NCI-H2196 (cell line): ENCODE measurements at regions not wholly inside any gene's neighbourhood (a gene's known extent, or its start where the extent isn't known, plus 50 kb on each side); places are given as distances from the start of the nearest gene placed in this dataset.

Experiments
- DNase-seq: peaks from one replicate; lab custom pipeline; 2025; ENCODE audit not compliant: unreplicated experiment; lab: John Stamatoyannopoulos, UW

DNA sequence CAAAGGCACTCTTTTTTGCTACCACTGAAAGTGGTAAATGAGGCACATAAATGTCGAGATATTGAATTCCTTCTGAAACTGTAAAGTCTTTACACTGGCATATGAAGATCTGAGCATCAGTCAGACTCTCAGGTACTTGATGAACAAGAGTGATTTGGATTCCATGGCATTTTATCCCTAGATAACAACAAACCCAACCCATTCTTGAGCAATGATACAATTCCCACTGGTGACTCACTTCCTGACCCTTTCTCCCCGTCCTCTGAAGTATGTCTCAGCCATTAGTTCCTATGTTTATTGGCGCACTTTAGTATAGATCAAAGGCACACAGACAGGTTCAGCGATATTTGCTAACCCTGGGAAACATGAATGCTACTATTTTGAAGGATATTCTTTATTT lies 147.0 kb upstream of the RBFOX1 start:
- no peak for DNase-seq

DNA sequence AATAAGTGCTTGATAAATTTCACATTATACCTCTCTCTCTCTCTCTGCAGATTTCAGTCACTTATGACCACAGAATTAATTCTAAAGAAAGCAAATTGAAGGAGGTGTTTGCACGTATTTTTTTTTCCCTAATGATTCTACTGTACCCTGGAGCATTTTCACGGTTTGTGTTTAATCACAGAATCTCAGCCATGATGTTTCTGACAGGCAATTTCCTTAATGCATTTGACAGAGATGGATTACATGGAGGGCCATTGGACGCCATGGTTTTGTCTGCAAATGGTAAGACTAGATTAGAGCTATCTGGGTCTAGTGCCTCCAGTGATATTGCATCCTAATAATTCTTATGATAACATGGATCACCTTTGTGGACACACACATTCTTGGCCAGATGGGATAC lies 147.5 kb upstream of the RBFOX1 start:
- no peak for DNase-seq

DNA sequence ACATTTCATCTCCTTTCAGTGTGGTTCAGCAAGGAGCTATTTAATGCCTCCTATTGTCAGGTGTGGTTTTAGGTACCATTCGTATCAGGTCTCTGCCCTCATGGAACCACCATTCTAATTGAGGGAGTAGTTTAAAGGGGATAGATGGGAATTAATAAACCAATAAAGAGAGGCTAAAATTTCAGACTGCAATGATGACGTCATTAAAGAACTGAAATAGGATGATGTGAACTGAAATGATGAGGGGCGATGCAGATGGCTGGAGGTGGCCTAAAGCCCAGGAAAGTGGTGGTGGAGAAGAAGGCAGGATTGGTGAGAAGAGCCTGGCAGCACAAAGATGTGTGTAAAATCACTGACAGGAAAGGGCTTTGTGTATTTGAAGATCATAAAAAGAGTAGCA lies 148.9 kb upstream of the RBFOX1 start:
- DNase-seq, result no peak

DNA sequence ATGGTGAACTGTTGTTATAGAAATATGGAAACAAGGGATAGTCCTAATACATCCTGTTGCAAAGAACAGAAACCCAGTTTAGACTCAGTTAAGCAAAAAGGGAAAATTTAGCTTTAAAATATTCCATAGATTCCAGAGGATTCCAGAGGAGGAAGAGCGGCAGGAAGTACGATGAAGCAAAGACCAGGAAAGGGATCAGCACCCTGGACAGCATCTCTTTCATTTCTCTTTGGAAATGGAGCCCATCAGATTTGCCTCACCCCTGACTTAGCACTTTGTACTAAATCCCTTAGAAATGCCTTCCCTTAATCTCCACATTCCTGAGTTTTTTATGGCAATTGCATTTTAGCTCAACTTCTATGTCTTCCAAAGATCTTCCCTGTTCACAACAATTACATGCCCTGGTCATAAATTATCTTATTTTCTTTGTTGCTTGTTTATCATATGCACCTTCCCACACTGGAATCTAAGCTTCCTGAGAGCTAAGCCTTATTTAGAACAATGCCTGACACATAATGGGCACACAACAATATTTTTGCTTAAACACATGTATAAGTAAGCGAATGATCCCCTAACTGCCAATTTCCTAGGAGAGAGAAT lies 150.0 kb upstream of the RBFOX1 start:
- no peak for DNase-seq

DNA sequence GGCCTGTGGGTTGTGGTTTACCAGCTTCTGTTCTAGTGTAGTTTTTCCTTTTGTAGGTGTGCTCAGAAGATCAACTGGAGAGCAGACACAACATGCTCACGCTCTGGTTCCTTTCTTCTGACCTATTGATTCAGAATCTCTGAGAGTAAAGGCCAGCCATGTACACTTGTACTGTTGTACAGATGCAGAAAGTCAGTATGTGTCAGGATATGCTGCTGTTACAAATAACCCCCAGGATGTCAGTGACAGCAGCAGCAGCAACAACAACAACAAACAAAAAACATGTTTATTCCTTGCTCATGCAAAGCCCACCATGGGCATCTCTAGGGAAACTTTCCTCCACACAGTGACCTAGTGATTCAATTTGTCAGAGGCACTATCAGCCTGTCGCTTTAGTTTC lies 154.8 kb upstream of the RBFOX1 start:
- DNase-seq, result no peak

DNA sequence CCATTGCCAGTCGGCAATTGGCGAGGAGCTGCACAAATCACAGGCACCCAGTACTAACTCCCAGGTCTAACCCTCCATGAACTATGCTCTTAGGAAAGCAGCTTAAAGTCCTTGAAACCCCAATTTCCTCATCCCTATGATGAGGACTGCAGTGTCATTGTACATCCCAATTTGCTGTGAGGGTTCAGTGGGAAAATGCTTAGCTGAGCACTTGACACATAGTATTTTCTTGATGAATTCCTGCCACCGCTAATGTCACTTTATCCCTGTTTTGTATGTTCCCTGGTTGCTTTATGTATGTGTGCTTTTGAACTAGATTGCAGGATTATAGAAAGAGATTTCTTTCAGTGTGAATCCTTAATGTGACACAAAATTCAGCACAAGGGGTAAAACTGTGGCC lies 161.5 kb upstream of the RBFOX1 start:
- DNase-seq, result no peak

DNA sequence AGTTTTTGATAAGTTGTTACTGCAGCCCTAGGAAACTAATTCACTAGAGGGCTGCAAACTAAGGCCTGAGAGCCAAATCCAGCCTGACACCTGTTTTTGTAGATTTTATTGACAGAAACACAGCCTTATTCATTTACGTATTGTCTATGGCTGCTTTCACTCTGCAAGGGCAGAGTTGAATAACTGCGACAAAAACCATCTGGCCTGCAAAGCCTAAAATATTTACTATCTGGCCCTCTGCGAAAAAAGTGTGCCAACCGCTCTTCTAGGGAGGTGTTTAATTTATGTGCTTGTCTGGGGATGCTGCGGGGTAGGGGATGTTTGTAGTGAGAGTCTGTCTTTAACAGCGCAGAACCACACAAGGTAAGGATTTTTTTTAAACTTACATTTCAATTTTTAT lies 165.0 kb upstream of the RBFOX1 start:
- DNase-seq, result no peak

DNA sequence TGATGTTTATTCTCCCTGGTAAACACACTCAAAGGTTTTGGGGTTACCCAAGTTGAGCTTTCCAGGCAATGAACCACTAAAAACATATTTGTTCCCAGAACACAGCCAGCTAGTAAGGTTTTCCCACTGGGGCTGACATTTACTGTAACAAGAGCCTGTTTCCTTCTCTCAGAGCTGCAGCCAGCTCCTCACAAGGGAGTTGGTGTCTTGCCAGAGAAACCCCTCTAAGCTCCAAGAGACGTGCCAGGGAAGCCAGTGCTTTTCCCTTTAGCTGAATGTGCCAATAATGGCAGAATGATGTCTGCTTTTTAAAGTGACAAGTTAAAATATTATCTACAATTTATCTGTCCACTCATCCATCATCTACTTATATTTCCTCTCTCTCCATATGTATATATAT lies 170.8 kb upstream of the RBFOX1 start:
- no peak for DNase-seq

DNA sequence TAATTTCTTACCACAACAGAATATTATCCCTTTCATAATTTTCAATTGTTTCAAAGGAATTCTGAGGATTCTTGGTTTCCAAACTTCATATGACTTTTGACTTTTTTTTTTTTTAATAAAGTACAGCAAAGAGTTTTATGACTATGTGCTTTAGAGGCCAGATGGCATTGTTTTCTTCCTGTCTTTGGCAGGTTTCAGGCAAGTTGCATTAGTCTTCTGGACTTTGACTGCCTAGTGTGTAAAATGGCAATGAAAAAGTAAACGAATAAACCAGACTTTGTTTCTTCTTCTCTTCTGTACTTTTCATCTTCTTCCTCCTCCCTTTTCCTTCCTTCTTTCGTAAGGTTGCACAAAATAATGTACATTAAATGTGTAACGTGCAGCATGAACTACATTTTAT lies 172.6 kb upstream of the RBFOX1 start:
- DNase-seq, result no peak

DNA sequence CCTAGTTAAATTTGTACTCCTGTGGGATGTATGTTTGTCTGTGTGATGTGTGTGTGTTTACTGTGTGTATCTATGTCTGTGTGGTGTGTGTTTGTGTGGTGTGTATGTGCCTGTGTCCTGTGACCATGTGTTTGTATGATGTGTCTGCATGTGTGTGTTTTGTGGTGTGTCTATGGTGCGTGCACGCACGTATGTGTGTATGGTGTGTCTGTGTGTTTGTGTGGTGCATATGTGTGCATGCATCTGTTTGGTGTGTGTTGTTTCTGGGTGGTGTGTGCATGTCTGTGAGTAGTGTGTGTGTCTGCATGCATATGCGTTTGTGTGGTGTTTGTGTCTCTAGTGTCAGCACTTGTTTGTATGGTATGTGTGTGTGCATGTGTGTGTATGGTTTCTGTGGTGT lies 174.2 kb upstream of the RBFOX1 start:
- no peak for DNase-seq

DNA sequence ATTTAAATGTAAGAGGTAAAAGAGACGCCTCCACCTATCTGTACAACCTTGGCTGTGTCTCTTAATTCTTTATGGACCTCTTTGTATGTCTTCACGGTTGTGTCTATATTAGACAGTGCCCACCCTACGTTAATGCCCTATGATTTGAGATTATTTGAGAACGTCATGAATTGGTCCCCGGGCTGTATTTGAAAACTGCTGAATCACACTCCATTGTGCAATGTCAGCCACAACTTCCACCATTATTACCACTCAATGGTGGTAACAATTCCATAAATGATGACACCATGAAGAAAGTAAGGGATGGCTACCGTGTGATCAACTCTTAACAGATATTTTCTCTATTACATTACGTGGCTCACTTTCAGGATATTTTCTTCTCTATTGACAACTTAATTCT lies 182.4 kb upstream of the RBFOX1 start:
- DNase-seq, result no peak

DNA sequence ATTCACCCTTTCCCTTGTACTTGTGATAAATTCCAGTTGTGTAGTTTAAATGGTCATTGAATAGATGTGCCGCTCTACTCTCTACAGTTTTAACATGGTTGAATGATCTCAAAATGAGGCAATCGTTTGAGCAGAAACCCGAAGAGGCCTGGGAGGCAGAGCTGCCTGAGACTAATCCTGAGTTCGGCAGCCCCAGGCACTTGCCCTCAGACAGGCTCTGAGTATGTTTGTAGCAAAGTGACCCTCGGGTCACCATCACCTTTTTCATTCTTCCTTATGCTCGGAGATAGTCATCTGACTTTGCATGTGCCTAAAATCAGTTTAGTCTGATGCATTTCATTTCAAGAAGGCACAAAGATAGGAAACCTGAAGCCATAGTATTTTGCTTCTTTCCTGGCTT lies 184.0 kb upstream of the RBFOX1 start:
- DNase-seq, result no peak

DNA sequence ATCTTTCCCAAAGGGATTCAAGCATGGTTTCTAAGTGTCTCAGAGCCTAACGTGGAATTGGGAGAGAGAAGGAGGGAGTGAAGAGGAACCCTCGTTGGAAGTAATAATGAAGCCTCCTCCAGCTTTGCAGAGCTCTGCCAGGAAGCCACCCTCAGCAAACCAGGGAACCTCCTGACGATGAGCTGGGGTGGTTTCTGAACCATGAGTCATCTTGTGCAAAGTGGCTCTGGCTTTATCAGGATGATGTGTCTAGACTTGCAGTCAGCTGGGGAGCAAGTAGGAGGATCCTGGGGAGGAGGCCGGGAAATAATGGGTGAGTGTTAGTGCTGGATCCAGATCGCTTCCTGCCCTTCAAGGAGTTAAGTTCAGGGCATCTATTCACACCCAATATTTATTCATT lies 191.7 kb upstream of the RBFOX1 start:
- no peak for DNase-seq

DNA sequence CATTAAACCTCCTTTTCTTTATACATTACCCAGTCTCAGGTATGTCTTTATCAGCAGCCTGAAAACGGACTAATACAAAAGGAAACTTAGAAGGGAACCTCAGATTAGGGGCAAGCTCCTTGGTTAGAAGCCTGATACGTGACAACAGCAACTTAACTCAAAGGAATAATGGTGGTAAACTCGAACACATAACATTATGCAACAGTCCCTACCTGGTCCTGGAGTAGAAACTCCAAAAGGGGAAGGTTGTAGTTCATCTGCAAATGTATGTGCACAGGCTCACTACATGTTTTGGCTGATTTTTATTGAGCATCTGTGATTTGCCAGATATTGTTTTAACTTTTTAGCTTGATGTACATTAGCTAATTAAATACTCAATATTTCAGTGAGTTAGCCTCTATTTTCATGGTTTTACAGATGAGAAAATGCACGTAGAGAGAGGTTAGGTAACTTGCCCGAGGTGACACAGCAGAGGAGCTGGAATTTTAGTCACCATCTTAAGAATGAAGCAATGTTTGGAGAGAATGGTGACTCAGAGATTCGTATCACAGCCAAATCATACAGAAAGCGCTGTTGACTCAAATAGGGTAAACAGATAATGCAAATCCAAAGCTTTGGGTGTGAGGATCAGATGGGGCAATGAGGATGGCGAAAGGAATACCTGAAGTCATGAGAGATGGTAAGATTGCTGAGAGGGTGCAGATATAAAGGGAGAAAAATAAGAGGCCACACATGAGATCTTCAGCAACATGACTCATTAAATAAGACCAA lies 194.9 kb upstream of the RBFOX1 start:
- DNase-seq, result no peak

DNA sequence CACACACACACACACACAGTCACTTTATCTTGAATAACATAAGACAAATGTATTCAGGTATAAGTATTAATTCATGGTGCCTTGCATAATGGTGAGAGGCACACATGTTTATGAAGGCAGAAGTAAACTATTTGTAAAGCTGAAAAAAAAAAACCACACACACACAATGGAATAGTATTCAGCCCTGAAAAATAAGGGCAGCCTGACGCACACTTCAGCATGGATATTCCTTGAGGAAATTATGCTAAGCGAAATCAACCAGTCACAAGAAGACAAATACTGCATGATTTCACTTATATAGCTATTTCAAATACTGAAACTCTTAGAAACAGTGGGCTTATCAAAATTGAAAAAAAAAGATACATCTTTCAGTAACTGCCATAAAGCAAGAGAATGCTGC lies 200.2 kb upstream of the RBFOX1 start:
- no peak for DNase-seq

DNA sequence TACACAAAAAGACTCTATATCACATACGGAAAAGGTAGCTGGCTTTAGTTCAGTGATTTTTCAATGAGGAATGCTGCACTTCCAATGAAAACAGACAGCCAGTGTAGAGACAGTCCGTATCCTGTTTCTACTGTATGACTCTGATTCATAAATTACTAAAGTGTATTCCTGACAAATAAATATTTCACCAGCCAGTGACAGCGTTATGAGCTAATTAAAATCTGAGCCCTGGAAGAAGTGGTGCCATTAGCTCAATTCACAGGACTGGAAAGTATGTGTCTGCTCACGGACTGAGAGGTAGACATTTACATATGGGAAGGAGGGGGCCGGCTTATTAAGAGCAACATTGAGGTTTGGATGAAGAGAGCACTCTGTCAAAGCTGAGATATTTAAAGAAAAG lies 207.9 kb upstream of the RBFOX1 start:
- DNase-seq, result no peak

DNA sequence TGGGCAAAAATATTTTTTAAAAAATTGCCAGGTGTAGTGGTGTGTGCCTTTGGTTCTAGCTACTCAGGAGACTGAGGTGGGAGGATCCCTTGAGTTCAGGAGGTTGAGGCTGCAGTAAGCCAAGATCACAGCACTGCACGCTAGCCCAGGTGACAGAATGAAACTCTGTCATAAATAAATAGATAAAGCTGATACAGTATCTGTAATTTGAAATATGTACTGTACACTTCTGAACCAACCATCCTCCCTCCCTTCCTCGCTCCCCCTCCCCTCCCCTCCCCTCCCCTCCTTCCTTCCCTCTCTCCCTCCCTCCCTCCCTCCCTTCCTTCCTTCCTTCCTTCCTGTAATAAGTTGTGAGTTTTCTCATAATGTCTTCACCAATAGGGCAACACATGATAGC lies 208.4 kb upstream of the RBFOX1 start:
- DNase-seq, result no peak

DNA sequence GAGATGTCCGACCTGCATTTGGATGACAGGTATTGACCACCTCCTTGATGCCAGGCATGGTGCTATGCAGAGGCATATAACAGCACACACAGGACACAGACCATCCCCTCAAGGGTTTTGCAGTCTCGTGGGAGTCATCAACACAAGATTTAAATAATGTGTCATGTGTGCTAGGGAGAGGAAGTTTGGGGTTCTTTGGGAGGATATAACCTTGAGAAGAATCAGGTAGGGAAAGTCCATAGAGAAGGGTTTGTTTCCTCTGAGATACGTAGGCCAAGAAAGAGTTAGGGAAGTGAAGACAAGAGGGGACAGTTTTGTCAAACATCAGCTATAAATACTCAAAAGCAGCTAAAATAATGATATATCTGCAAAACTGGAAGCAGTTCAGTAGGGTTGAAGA lies 215.9 kb upstream of the RBFOX1 start:
- no peak for DNase-seq

DNA sequence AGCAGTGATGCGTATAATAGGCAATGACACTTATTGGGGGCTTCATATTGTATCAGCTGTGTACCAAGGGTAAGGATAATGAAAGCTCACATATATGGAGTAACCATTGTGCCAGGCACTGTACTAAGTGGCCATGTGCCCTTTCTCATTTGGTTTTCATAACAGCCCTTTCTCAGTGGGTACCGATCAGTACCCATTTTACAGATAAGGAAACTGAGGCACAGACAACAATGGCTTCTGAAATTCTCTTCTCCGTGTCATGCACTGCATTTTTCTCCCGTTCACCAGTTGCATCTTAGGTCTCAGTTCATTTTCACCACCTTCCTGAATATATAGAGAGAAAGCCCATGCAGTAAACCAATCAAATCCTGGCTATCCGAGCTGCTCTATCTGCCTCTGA lies 216.7 kb upstream of the RBFOX1 start:
- DNase-seq, result no peak

DNA sequence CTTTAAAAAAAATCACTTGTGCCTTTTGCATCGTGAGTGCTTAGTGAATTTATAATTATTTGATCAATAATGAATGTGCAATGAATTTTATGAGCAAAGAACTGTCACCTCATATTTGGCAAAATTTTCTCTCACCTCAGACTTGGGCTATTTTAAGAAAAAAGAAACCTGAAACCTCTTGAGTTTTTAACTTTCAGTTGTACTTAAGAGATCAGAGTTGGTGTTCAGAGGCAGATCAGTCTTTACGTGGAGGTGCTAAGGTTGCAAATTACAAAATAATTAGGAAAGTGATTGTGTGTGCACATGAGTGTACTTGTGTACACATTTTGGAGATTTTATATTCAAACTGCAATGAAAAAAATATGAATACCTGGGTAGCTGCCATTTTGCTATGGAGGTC lies 218.7 kb upstream of the RBFOX1 start:
- no peak for DNase-seq

DNA sequence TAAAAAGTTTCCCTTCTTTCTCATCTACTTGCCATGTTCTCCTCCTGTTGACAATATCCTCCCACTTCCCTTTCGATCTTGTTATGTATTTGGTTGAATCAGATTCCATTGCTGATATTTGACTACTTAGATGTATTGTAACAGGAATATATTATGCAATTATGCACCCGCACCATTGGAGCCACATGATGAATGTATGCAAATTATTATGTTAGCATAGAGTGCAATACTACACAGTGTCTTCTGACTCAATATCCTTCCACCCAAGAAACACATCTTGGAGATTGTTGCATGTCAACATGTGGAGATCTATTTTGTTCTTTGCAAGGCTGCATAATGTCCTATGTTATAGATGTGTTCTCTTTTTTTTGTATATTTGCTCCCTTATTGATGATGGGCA lies 219.2 kb upstream of the RBFOX1 start:
- DNase-seq, result no peak

DNA sequence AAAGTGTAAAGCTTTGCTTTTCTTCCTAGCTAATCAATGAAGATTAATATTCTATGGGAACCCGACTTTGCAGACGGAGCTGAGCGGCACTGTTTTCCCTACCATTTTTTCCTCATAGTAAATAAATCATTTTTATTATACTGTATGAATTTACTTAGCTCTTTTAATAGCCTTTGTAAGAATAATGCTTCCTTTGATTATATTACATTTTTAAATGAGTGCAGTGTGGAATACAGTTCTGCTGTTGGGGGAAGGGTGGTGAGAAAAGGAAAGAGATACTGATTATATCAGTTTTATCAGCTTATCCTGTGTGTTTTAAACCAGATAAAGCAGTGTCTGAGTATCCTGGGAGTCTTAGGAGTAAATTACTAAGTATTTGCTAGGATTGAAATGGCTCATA lies 221.4 kb upstream of the RBFOX1 start:
- no peak for DNase-seq

DNA sequence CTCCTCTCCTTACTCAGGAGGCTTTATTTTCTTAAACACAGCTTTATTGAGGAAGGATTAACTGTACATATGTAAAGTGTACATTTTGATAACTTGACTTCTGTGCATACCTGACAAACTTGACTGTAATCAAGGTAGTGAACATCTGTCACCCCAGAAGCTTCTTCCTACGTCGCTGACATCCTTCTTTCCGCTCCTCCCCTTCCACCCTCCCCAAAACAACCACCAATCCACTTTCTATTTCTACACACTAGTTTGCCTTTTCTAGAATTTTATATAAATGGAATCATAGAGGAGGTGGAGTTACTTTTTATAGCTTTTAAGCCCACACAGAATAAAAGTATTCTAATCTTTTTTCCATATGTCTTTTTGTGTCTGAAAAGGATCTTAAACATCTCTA lies 225.2 kb upstream of the RBFOX1 start:
- DNase-seq, result no peak
